ENCODE measurements at regions not wholly inside any gene's neighbourhood (a gene's known extent, or its start where the extent isn't known, plus 50 kb on each side); places are given as distances from the start of the nearest gene placed in this dataset.

GRCh38 chr7:94054130-94054529 lies 50.0 kb upstream of the BET1 start:
- FAIRE-seq (no peak), DNase-seq (ENCODE audit: insufficient read length, low spot score) (no peak)
- no peak for TF ChIP-seq POLR2A (IDR thresholded peaks at IDR 0.05; ENCODE audit: low read depth, low read length)

GRCh38 chr7:94055963-94056362 lies 51.8 kb upstream of the BET1 start:
- TF ChIP-seq POLR2A (IDR thresholded peaks at IDR 0.05; ENCODE audit: low read depth, low read length) = no peak
- FAIRE-seq (no peak), DNase-seq (ENCODE audit: insufficient read length, low spot score) (no peak)

- FAIRE-seq (peak; percentile 62), DNase-seq (ENCODE audit: insufficient read length, low spot score) (no peak)
- TF ChIP-seq POLR2A (IDR thresholded peaks at IDR 0.05; ENCODE audit: low read depth, low read length) = no peak
These were observed 52.6 kb upstream of the BET1 start for GRCh38 chr7:94056796-94057207.

- TF ChIP-seq POLR2A (IDR thresholded peaks at IDR 0.05; ENCODE audit: low read depth, low read length) = no peak
- DNase-seq (ENCODE audit: insufficient read length, low spot score) (no peak), FAIRE-seq (no peak)
These were observed 53.8 kb upstream of the BET1 start for GRCh38 chr7:94057955-94058354.

- FAIRE-seq (no peak), DNase-seq (ENCODE audit: insufficient read length, low spot score) (no peak)
- TF ChIP-seq POLR2A (IDR thresholded peaks at IDR 0.05; ENCODE audit: low read depth, low read length) = no peak
These were observed 55.6 kb upstream of the BET1 start for GRCh38 chr7:94059746-94060145.

- FAIRE-seq = peak; percentile 91
- TF ChIP-seq POLR2A (IDR thresholded peaks at IDR 0.05; ENCODE audit: low read depth, low read length) = no peak
- peak; percentile 9 for DNase-seq (ENCODE audit: insufficient read length, low spot score)
These were observed 56.6 kb upstream of the BET1 start for GRCh38 chr7:94060752-94061151.

- no peak for TF ChIP-seq POLR2A (IDR thresholded peaks at IDR 0.05; ENCODE audit: low read depth, low read length)
- DNase-seq (ENCODE audit: insufficient read length, low spot score) = no peak
- FAIRE-seq = no peak
These were observed 57.2 kb upstream of the BET1 start for GRCh38 chr7:94061326-94061725.

- TF ChIP-seq POLR2A (IDR thresholded peaks at IDR 0.05; ENCODE audit: low read depth, low read length) = no peak
- FAIRE-seq = no peak
- no peak for DNase-seq (ENCODE audit: insufficient read length, low spot score)
These were observed 58.2 kb upstream of the BET1 start for GRCh38 chr7:94062372-94062771.

- no peak for TF ChIP-seq POLR2A (IDR thresholded peaks at IDR 0.05; ENCODE audit: low read depth, low read length)
These were observed 60.5 kb upstream of the BET1 start for GRCh38 chr7:94064541-94065191.

GRCh38 chr7:94067047-94067446 lies 62.9 kb upstream of the BET1 start:
- no peak for TF ChIP-seq POLR2A (IDR thresholded peaks at IDR 0.05; ENCODE audit: low read depth, low read length)
- DNase-seq (ENCODE audit: insufficient read length, low spot score) (no peak), FAIRE-seq (no peak)

More at GRCh38 chr7:94064541-94065191, 60.5 kb upstream of the BET1 start:
- FAIRE-seq (no peak), DNase-seq (ENCODE audit: insufficient read length, low spot score) (no peak)

- DNase-seq (ENCODE audit: insufficient read length, low spot score) = no peak
- no peak for FAIRE-seq
- no peak for TF ChIP-seq POLR2A (IDR thresholded peaks at IDR 0.05; ENCODE audit: low read depth, low read length)
These were observed 63.4 kb upstream of the BET1 start for GRCh38 chr7:94067506-94067905.

GRCh38 chr7:94069162-94069739 lies 65.1 kb upstream of the BET1 start:
- FAIRE-seq (no peak), DNase-seq (ENCODE audit: insufficient read length, low spot score) (no peak)
- TF ChIP-seq POLR2A (IDR thresholded peaks at IDR 0.05; ENCODE audit: low read depth, low read length) = no peak

GRCh38 chr7:94080551-94080950 lies 76.4 kb upstream of the BET1 start:
- no peak for TF ChIP-seq POLR2A (IDR thresholded peaks at IDR 0.05; ENCODE audit: low read depth, low read length)
- FAIRE-seq (no peak), DNase-seq (ENCODE audit: insufficient read length, low spot score) (no peak)

- DNase-seq (ENCODE audit: insufficient read length, low spot score) (no peak), FAIRE-seq (no peak)
- no peak for TF ChIP-seq POLR2A (IDR thresholded peaks at IDR 0.05; ENCODE audit: low read depth, low read length)
These were observed 78.0 kb upstream of the BET1 start for GRCh38 chr7:94082126-94082525.

GRCh38 chr7:94087664-94088352 lies 83.7 kb upstream of the BET1 start:
- FAIRE-seq (peak; percentile 92), DNase-seq (ENCODE audit: insufficient read length, low spot score) (peak; percentile 40)
- no peak for TF ChIP-seq POLR2A (IDR thresholded peaks at IDR 0.05; ENCODE audit: low read depth, low read length)
